ENCODE measurements at regions not wholly inside any gene's neighbourhood (a gene's known extent, or its start where the extent isn't known, plus 50 kb on each side); places are given as distances from the start of the nearest gene placed in this dataset.

- Histone ChIP-seq H3K4me1 (no peaks in the 10 kb centered on the region), H3K9me3 (no peaks in the 10 kb centered on the region), H3K36me3 (no peaks in the 10 kb centered on the region), H3K27me3 (replicated peaks in 1 of 7) (peaks cover 0 to 10% (median 0%) of the 10 kb centered on the region in 7 donors), H3K27ac (no peak overlapping the region), H3K4me3 (no peak overlapping the region)
- DNase-seq, result no peak
- no peak for TF ChIP-seq POLR2A (IDR thresholded peaks at IDR 0.05)
- no peak for TF ChIP-seq POLR2AphosphoS5 (IDR thresholded peaks at IDR 0.05)
- no peak for TF ChIP-seq CTCF (IDR thresholded peaks at IDR 0.05 in 8 of 11, conservative IDR thresholded peaks at IDR 0.05 in 3 of 11)
- 77 to 92% (median 81%) methylated on average over 5 of the region's 5 CpGs for WGBS, 5 donors
- intact Hi-C loops (cut with DNase I; ENCODE audit: low total_unique reads), result no loop called here
Measured at GRCh38 chr10:2745666-2746065, 321.7 kb upstream of the PFKP start.

- Histone ChIP-seq H3K4me1 (no peaks in the 10 kb centered on the region), H3K4me3 (peak overlapping the region in 2 of 8 donors; percentile 19 to 20), H3K36me3 (no peaks in the 10 kb centered on the region), H3K27ac (no peak overlapping the region), H3K9me3 (no peaks in the 10 kb centered on the region), H3K27me3 (replicated peaks in 1 of 7) (peaks cover 0 to 6% (median 0%) of the 10 kb centered on the region in 7 donors)
- TF ChIP-seq POLR2AphosphoS5 (IDR thresholded peaks at IDR 0.05) (no peak), CTCF (IDR thresholded peaks at IDR 0.05 in 8 of 11, conservative IDR thresholded peaks at IDR 0.05 in 3 of 11) (no peak), POLR2A (IDR thresholded peaks at IDR 0.05) (no peak)
- no peak for DNase-seq
- intact Hi-C loops (cut with DNase I; ENCODE audit: low total_unique reads), result no loop called here
- WGBS, 5 donors, result 62 to 80% (median 70%) methylated on average over 6 of the region's 6 CpGs
Measured at GRCh38 chr10:2744547-2745200, 322.7 kb upstream of the PFKP start.

- Histone ChIP-seq H3K9me3 (peaks cover 0 to 28% (median 8%) of the 10 kb centered on the region in 8 donors), H3K27me3 (replicated peaks in 1 of 7) (peaks cover 0 to 11% (median 0%) of the 10 kb centered on the region in 7 donors), H3K27ac (no peak overlapping the region), H3K4me3 (no peak overlapping the region), H3K4me1 (no peaks in the 10 kb centered on the region), H3K36me3 (no peaks in the 10 kb centered on the region)
- DNase-seq, result no peak
- intact Hi-C loops (cut with DNase I; ENCODE audit: low total_unique reads), result no loop called here
- TF ChIP-seq POLR2A (IDR thresholded peaks at IDR 0.05), result no peak
- TF ChIP-seq POLR2AphosphoS5 (IDR thresholded peaks at IDR 0.05), result no peak
- TF ChIP-seq CTCF (IDR thresholded peaks at IDR 0.05 in 8 of 11, conservative IDR thresholded peaks at IDR 0.05 in 3 of 11), result no peak
- 61 to 71% (median 64%) methylated on average over 19 of the region's 19 CpGs for WGBS, 5 donors
Measured at GRCh38 chr10:2734603-2735002, 332.7 kb upstream of the PFKP start.

- no peak for TF ChIP-seq POLR2A (IDR thresholded peaks at IDR 0.05)
- TF ChIP-seq POLR2AphosphoS5 (IDR thresholded peaks at IDR 0.05), result no peak
- no peak for TF ChIP-seq CTCF (IDR thresholded peaks at IDR 0.05 in 8 of 11, conservative IDR thresholded peaks at IDR 0.05 in 3 of 11)
- intact Hi-C loops (cut with DNase I; ENCODE audit: low total_unique reads), result no loop called here
- Histone ChIP-seq H3K4me1 (no peaks in the 10 kb centered on the region), H3K27ac (no peak overlapping the region), H3K9me3 (peaks cover 0 to 28% (median 8%) of the 10 kb centered on the region in 8 donors), H3K27me3 (replicated peaks in 1 of 7) (peaks cover 0 to 11% (median 0%) of the 10 kb centered on the region in 7 donors), H3K4me3 (no peak overlapping the region), H3K36me3 (no peaks in the 10 kb centered on the region)
- 87 to 92% (median 89%) methylated on average over 25 of the region's 25 CpGs for WGBS, 5 donors
- no peak for DNase-seq
Measured at GRCh38 chr10:2733278-2733963, 333.9 kb upstream of the PFKP start.

Measured in spleen (tissue), 11 donors.